Body of pancreas (tissue), 4 donors: ENCODE measurements at regions not wholly inside any gene's neighbourhood (a gene's known extent, or its start where the extent isn't known, plus 50 kb on each side); places are given as distances from the start of the nearest gene placed in this dataset.
"Not testable (repeated sequence)": the region's sequence is repeated elsewhere in the genome, so short reads cannot be mapped to it uniquely, and the experiment has no call there.

Experiments used
- ATAC-seq: fragments of 150-250 bp; one replicate; pipeline ENCODE4 v1.9.1; 2016
- DNase-seq, 4 donors: peaks; one replicate each; pipeline ENCODE4 v3.0.0-alpha.2; 2019
- H3K27ac ChIP-seq, 4 donors: fragments of 200-600 bp; sonication (generic); 1 replicate in 3 of 4; 2 replicates in 1 of 4; pipeline versions ENCODE4 v1.5.1 to v1.6.1; 2016 to 2019; ENCODE audit warnings: mild to moderate bottlenecking in 1 of 4, mixed read lengths in 1 of 4, moderate library complexity in 1 of 4
- H3K27me3 ChIP-seq, 2 donors: fragments of 200-600 bp; sonication (generic); one replicate each; pipeline ENCODE4 v1.6.0; 2016; ENCODE audit warnings: mild to moderate bottlenecking in 1 of 2
- H3K36me3 ChIP-seq, 2 donors: fragments of 200-600 bp; sonication (generic); replicated peaks in 1 of 2; 2 replicates each; pipeline ENCODE4 v1.5.1; 2016; ENCODE audit warnings: low read depth in 2 of 2; ENCODE audit not compliant: insufficient read depth in 1 of 2
- H3K4me1 ChIP-seq: fragments of 200-600 bp; sonication (generic); one replicate; pipeline ENCODE4 v1.6.0; 2016
- H3K4me3 ChIP-seq, 2 donors: fragments of 200-600 bp; sonication (generic); 1 replicate in 1 of 2; 2 replicates in 1 of 2; pipeline ENCODE4 v1.5.1; 2016 to 2019
- H3K9me3 ChIP-seq, 3 donors: fragments of 200-600 bp; sonication (generic); 1 replicate in 2 of 3; 2 replicates in 1 of 3; pipeline ENCODE4 v1.5.1; 2016
- CTCF ChIP-seq, 7 experiments: fragments of 450-650 bp in 4 of 7; fragments of 200-600 bp in 3 of 7; sonication (generic) in 3 of 7; IDR thresholded peaks; one replicate each; pipeline ENCODE4 v1.5.1; 2016 to 2019; ENCODE audit warnings: antibody characterized with exemption in 7 of 7
- POLR2A ChIP-seq, 3 donors: fragments of 450-650 bp; IDR thresholded peaks; one replicate each; pipeline ENCODE4 v1.6.1; 2016; ENCODE audit warnings: antibody characterized with exemption in 3 of 3, mild to moderate bottlenecking in 2 of 3
- WGBS, 2 donors: methylation state at CpG; one replicate each; pipeline ENCODE4 v1.1.5; 2017; 5-methylcytosine and 5-hydroxymethylcytosine counted together
- intact Hi-C: fragments of 100-400 bp; cut with DNase I; formaldehyde crosslinking; loops from one replicate; pipeline ENCODE4 v1.15.1; 2023

GRCh38 chr3:81816473-81817250 is 55.2 kb upstream of the GBE1 start:
- WGBS, 2 donors: 13 to 16% methylated on average over 8 of the region's 8 CpGs
- peak overlapping the region; percentile 62 to 88 (median 80) for H3K27ac ChIP-seq

GRCh38 chr3:81812098-81812497 is 50.7 kb upstream of the GBE1 start:
- H3K4me3 ChIP-seq, intact Hi-C loops, H3K9me3 ChIP-seq, H3K27me3 ChIP-seq, H3K27ac ChIP-seq, DNase-seq, ATAC-seq, H3K36me3 ChIP-seq: not testable (repeated sequence)
- WGBS, 2 donors: 83 to 91% methylated on average over 1 to 25 of the region's 25 CpGs
- H3K4me1 ChIP-seq: peaks cover 13% of the 10 kb centered on the region

More at GRCh38 chr3:81816473-81817250, 55.2 kb upstream of the GBE1 start:
- peaks cover 22% of the 10 kb centered on the region for H3K4me1 ChIP-seq
- DNase-seq (peak; percentile 69 to 89 (median 76)), ATAC-seq (peak; percentile 99)
- H3K27me3 ChIP-seq: no peaks in the 10 kb centered on the region
- no peak for TF ChIP-seq CTCF (IDR thresholded peaks at IDR 0.05)
- TF ChIP-seq POLR2A (IDR thresholded peaks at IDR 0.05): no peak
- intact Hi-C loops: no loop called here
- H3K9me3 ChIP-seq: no peaks in the 10 kb centered on the region
- no peak overlapping the region for H3K4me3 ChIP-seq
- no peaks in the 10 kb centered on the region for H3K36me3 ChIP-seq
